Aorta (tissue), 5 donors: ENCODE measurements at regions not wholly inside any gene's neighbourhood (a gene's known extent, or its start where the extent isn't known, plus 50 kb on each side); places are given as distances from the start of the nearest gene placed in this dataset.
"Not testable (repeated sequence)": the region's sequence is repeated elsewhere in the genome, so short reads cannot be mapped to it uniquely, and the experiment has no call there.

Experiments used
- ATAC-seq: fragments of 200-7000 bp; cut with Tn5 transposase; one replicate; pipeline ENCODE4 v1.9.1; 2022; ENCODE audit warnings: moderate library complexity; ENCODE audit not compliant: low FRiP score
- DNase-seq, 2 donors: peaks; one replicate each; pipeline ENCODE4 v3.0.0-alpha.2; 2020
- H3K27ac ChIP-seq, 2 donors: one replicate each; pipeline ENCODE4 v1.5.1; 2013; ENCODE audit warnings: low read length in 2 of 2, mild to moderate bottlenecking in 2 of 2, moderate library complexity in 2 of 2, control low read depth in 1 of 2, inconsistent platforms in 1 of 2, low read depth in 1 of 2
- H3K27me3 ChIP-seq, 2 donors: one replicate each; pipeline ENCODE4 v1.6.1; 2013; ENCODE audit warnings: control low read depth in 1 of 2, low read length in 1 of 2, mild to moderate bottlenecking in 1 of 2, moderate library complexity in 1 of 2; ENCODE audit not compliant: insufficient read depth in 2 of 2, control insufficient read depth in 1 of 2
- H3K36me3 ChIP-seq, 2 donors: one replicate each; pipeline ENCODE4 v1.6.1; 2013; ENCODE audit warnings: control low read depth in 1 of 2, low read length in 1 of 2, mild to moderate bottlenecking in 1 of 2; ENCODE audit not compliant: insufficient read depth in 2 of 2, control insufficient read depth in 1 of 2
- H3K4me1 ChIP-seq, 2 donors: one replicate each; pipeline ENCODE4 v1.6.1; 2013; ENCODE audit warnings: low read length in 2 of 2, control low read depth in 1 of 2, mild to moderate bottlenecking in 1 of 2, moderate library complexity in 1 of 2; ENCODE audit not compliant: insufficient read depth in 2 of 2, control insufficient read depth in 1 of 2
- H3K4me3 ChIP-seq, 2 donors: one replicate each; pipeline ENCODE4 v1.5.1; 2013; ENCODE audit warnings: low read length in 2 of 2, control low read depth in 1 of 2, mild to moderate bottlenecking in 1 of 2
- H3K9me3 ChIP-seq: one replicate; pipeline ENCODE4 v1.6.1; 2013; ENCODE audit warnings: mild to moderate bottlenecking, low read length; ENCODE audit not compliant: control insufficient read depth
- WGBS, 2 donors: extraction: QIAGEN DNeasy Blood & Tissue Kit; methylation state at CpG; one replicate each; pipeline ENCODE4 v1.1.7; 2013; 5-methylcytosine and 5-hydroxymethylcytosine counted together
- intact Hi-C, 2 donors: fragments of 100-400 bp; cut with DNase I; formaldehyde crosslinking; loops; one replicate each; pipeline versions ENCODE4 v1.14.2 to v1.15.0; 2022
- donor health status: healthy with polysubstance abuse.
- donor health status: Bipolar disorder and iron deficiency.
- donor health status: DM: no; HTN: no; CAD: no.
- donor health status: DM: no; HTN: no; CAD: no.
- donor health status: DM: yes; HTN: yes; CAD: no.

- no peak overlapping the region for H3K27ac ChIP-seq
- intact Hi-C loops: no loop called here
- no peaks in the 10 kb centered on the region for H3K36me3 ChIP-seq
- H3K9me3 ChIP-seq: no peaks in the 10 kb centered on the region
- DNase-seq: no peak
- peaks cover 0 to 3% of the 10 kb centered on the region in 2 donors for H3K4me1 ChIP-seq
- 74 to 76% methylated on average over 5 of the region's 5 CpGs for WGBS, 2 donors
- ATAC-seq: no peak
- H3K27me3 ChIP-seq: no peaks in the 10 kb centered on the region
- no peak overlapping the region for H3K4me3 ChIP-seq
These were observed 212.1 kb downstream of the CHIC2 start for GRCh38 chr4:53852343-53852742.

GRCh38 chr4:53847965-53848364 lies 216.4 kb downstream of the CHIC2 start:
- DNase-seq (no peak), ATAC-seq (no peak)
- intact Hi-C loops: no loop called here
- no peaks in the 10 kb centered on the region for H3K9me3 ChIP-seq
- no peaks in the 10 kb centered on the region for H3K27me3 ChIP-seq
- no peaks in the 10 kb centered on the region for H3K4me1 ChIP-seq
- no peak overlapping the region for H3K4me3 ChIP-seq
- no peaks in the 10 kb centered on the region for H3K36me3 ChIP-seq
- H3K27ac ChIP-seq: no peak overlapping the region

DNA sequence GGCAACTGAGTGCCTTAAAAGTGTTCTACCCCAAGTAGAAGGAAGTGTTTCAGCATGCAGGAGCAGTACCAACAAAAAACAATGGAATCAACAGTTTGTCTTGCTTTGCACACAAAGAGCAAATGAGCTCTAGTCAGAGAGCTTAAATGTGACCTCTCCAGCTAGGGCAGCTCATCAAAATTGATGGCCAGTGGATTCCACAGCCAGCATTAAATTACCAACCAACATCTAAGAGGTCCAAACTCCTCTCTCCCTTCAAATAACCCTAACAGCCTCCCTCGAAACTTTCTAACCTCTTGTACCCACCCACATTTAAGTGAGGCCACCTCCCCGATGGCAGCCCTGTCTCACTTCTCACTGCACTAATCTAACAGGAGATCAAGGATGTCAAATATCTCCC lies 219.9 kb downstream of the CHIC2 start:
- intact Hi-C loops: no loop called here
- WGBS, 2 donors: 88 to 97% methylated on average over 2 of the region's 2 CpGs
- Histone ChIP-seq H3K27ac (no peak overlapping the region), H3K9me3 (no peaks in the 10 kb centered on the region), H3K4me3 (no peak overlapping the region), H3K36me3 (no peaks in the 10 kb centered on the region), H3K4me1 (no peaks in the 10 kb centered on the region), H3K27me3 (peaks cover 0 to 1% of the 10 kb centered on the region in 2 donors)
- DNase-seq (no peak), ATAC-seq (no peak)

DNA sequence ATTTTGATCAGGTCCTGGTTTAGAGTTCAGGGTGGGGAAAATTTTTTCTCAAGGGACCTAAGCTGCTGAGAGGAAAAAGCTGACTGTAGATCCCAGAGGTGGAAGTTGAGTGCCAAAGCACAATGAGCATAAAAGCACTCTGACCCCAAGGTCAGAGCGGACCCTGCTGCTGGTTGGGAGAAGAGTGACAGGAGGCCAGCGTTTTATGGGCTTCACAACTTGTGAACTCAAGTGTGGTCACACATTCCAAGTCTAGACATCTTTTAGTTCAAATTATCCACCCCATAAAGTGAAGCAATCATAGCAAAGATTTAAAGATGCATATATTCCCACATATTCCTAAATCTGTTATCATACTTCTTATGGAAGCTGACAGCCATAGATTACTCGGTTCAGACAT lies 220.3 kb downstream of the CHIC2 start:
- no peak overlapping the region for H3K27ac ChIP-seq
- peaks cover 0 to 1% of the 10 kb centered on the region in 2 donors for H3K27me3 ChIP-seq

DNA sequence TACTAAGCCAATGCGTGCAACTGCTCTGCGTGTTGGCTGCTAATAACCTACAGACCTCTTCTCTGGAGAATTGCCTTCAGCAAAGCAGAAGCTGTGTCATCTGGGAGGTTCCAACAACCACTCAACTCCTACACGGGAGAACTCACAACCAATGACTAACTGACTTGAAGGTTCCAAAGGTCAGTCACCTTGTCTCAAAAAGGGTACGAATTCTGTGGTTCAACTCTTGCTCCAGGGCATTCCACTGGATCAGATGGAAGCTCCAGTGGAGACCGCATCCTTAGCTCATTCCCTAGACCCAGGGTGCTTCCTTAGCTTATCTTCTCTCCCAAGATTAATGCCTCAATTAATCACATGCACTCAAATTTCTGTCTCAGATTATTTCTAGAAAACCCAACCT lies 222.7 kb downstream of the CHIC2 start:
- Histone ChIP-seq H3K27me3 (peaks cover 0 to 1% of the 10 kb centered on the region in 2 donors), H3K4me3 (no peak overlapping the region), H3K27ac (no peak overlapping the region), H3K36me3 (no peaks in the 10 kb centered on the region), H3K9me3 (no peaks in the 10 kb centered on the region), H3K4me1 (no peaks in the 10 kb centered on the region)
- ATAC-seq (no peak), DNase-seq (no peak)
- intact Hi-C loops: no loop called here
- 93% methylated on average over 5 of the region's 5 CpGs for WGBS, 2 donors

More for the DNA sequence above, 220.3 kb downstream of the CHIC2 start:
- no peak for ATAC-seq
- intact Hi-C loops: no loop called here
- Histone ChIP-seq H3K9me3 (no peaks in the 10 kb centered on the region), H3K4me1 (no peaks in the 10 kb centered on the region), H3K4me3 (no peak overlapping the region), H3K36me3 (no peaks in the 10 kb centered on the region)
- 85% methylated on average over 3 of the region's 3 CpGs for WGBS, 2 donors
- no peak for DNase-seq

- H3K27me3 ChIP-seq: peaks cover 0 to 1% of the 10 kb centered on the region in 2 donors
- DNase-seq: no peak
- ATAC-seq: no peak
- H3K4me1 ChIP-seq: no peaks in the 10 kb centered on the region
- intact Hi-C loops: no loop called here
- no peak overlapping the region for H3K4me3 ChIP-seq
- H3K9me3 ChIP-seq: no peaks in the 10 kb centered on the region
- no peaks in the 10 kb centered on the region for H3K36me3 ChIP-seq
- whole genome bisulfite sequencing, 2 donors: 50 to 53% methylated on average over 2 of the region's 2 CpGs
- H3K27ac ChIP-seq: no peak overlapping the region
These were observed 223.8 kb downstream of the CHIC2 start for GRCh38 chr4:53840643-53841042.

- H3K9me3 ChIP-seq, ATAC-seq, H3K4me1 ChIP-seq, DNase-seq, H3K27ac ChIP-seq, H3K27me3 ChIP-seq, H3K36me3 ChIP-seq, intact Hi-C loops, H3K4me3 ChIP-seq: not testable (repeated sequence)
- WGBS, 2 donors: 85 to 89% methylated on average over 7 of the region's 7 CpGs
These were observed 231.0 kb downstream of the CHIC2 start for GRCh38 chr4:53833302-53834003.

GRCh38 chr4:53832549-53832948 lies 231.9 kb downstream of the CHIC2 start:
- Histone ChIP-seq H3K27ac (no peak overlapping the region), H3K36me3 (no peaks in the 10 kb centered on the region), H3K27me3 (no peaks in the 10 kb centered on the region), H3K4me1 (no peaks in the 10 kb centered on the region), H3K9me3 (peaks cover 4% of the 10 kb centered on the region), H3K4me3 (no peak overlapping the region)
- intact Hi-C loops: no loop called here
- ATAC-seq: no peak
- no peak for DNase-seq
- WGBS, 2 donors: 87 to 96% methylated on average over 1 of the region's 1 CpG

GRCh38 chr4:53830511-53830910 lies 233.9 kb downstream of the CHIC2 start:
- ATAC-seq (no peak), DNase-seq (no peak)
- no peak overlapping the region for H3K27ac ChIP-seq
- intact Hi-C loops: no loop called here
- peaks cover 4% of the 10 kb centered on the region for H3K9me3 ChIP-seq
- H3K27me3 ChIP-seq: no peaks in the 10 kb centered on the region
- no peaks in the 10 kb centered on the region for H3K4me1 ChIP-seq
- no peak overlapping the region for H3K4me3 ChIP-seq
- H3K36me3 ChIP-seq: no peaks in the 10 kb centered on the region
